GM13977 (cell line): ENCODE measurements at regions not wholly inside any gene's neighbourhood (a gene's known extent, or its start where the extent isn't known, plus 50 kb on each side); places are given as distances from the start of the nearest gene placed in this dataset.
A peak's percentile ranks its signal among the peaks of the same experiment; 100 is the strongest.

Experiments used
- DNase-seq: peaks from one replicate; pipeline ENCODE4 v3.0.0; 2012; ENCODE audit warnings: low spot score
- CTCF ChIP-seq: IDR thresholded peaks from 2 replicates; pipeline ENCODE4 v1.5.1; 2012; ENCODE audit warnings: mild to moderate bottlenecking, control low read depth; ENCODE audit not compliant: insufficient read depth; ENCODE audit errors: extremely low read depth, missing control alignments
- in situ Hi-C: fragments of 300-500 bp; cut with MboI; formaldehyde crosslinking; loops from one replicate; pipeline ENCODE4 v1.12.0; 2022; ENCODE audit warnings: low sequenced_read_pairs, low pct_unique_long_range_greater_than_20kb, mixed read lengths, inconsistent platforms; ENCODE audit not compliant: unreplicated experiment

GRCh38 chr20:11540558-11540957, 377.1 kb upstream of the BTBD3 start:
- in situ Hi-C loops = no loop called here
- no peak for DNase-seq
- no peak for TF ChIP-seq CTCF

GRCh38 chr20:11542645-11543044, 375.0 kb upstream of the BTBD3 start:
- in situ Hi-C loops = no loop called here
- no peak for TF ChIP-seq CTCF
- DNase-seq = no peak

GRCh38 chr20:11544029-11544678, 373.5 kb upstream of the BTBD3 start:
- in situ Hi-C loops = no loop called here
- TF ChIP-seq CTCF = peak; percentile 57
- peak; percentile 49 for DNase-seq

- TF ChIP-seq CTCF = no peak
- in situ Hi-C loops = no loop called here
- no peak for DNase-seq
These were observed 370.8 kb upstream of the BTBD3 start for GRCh38 chr20:11546939-11547338.

GRCh38 chr20:11549172-11550103, 368.3 kb upstream of the BTBD3 start:
- TF ChIP-seq CTCF = no peak
- in situ Hi-C loops = no loop called here
- no peak for DNase-seq

GRCh38 chr20:11550657-11551338, 366.9 kb upstream of the BTBD3 start:
- in situ Hi-C loops = no loop called here
- TF ChIP-seq CTCF = no peak
- no peak for DNase-seq
